Brain pericyte (primary cell): ENCODE measurements at regions not wholly inside any gene's neighbourhood (a gene's known extent, or its start where the extent isn't known, plus 50 kb on each side); places are given as distances from the start of the nearest gene placed in this dataset.
"Not testable (repeated sequence)": the region's sequence is repeated elsewhere in the genome, so short reads cannot be mapped to it uniquely, and the experiment has no call there.

Experiments used
- DNase-seq: peaks from one replicate; pipeline ENCODE4 v3.0.0-alpha.2; 2012; ENCODE audit warnings: low read depth, low spot score

GRCh38 chr4:100906973-100907372, 389.2 kb upstream of the EMCN start:
- DNase-seq, result no peak

DNA sequence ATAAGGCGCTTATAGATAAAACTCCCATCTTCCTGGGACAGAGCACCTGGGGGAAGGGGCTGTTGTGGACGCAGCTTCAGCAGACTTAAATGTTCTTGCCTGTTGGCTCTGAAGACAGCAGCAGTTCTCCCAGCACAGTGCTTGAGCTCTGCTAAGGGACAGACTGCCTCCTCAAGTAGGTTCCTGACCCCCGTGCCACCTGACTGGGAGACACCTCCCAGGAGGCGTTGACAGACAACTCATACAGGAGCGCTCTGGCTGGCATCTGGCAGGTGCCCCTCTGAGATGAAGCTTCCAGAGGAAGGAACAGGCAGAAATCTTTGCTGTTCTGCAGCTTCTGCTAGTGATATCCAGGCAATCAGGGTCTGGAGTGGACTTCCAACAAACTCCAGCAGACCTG, 383.1 kb upstream of the EMCN start:
- DNase-seq, result not testable (repeated sequence)

DNA sequence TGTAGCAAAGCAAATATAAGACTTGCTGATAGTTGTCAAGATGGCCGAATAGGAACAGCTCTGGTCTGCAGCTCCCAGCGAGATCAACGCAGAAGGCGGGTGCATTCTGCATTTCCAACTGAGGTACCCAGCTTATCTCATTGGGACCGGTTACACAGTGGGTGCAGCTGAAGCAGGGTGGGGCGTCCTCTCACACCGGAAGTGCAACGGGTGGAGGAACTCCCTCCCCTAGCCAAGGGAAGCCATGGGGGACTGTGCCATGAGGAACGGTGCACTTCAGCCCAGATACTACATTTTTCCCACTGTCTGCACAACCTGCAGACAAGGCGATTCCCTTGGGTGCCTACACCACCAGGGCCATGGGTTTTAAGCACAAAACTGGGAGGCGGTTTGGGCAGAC, 382.3 kb upstream of the EMCN start:
- no peak for DNase-seq

- DNase-seq, result no peak
Measured at GRCh38 chr4:100898844-100899243, 381.0 kb upstream of the EMCN start.

- DNase-seq, result no peak
Measured at GRCh38 chr4:100895556-100896197, 377.9 kb upstream of the EMCN start.

- DNase-seq, result no peak
Measured at GRCh38 chr4:100894339-100894870, 376.6 kb upstream of the EMCN start.

DNA sequence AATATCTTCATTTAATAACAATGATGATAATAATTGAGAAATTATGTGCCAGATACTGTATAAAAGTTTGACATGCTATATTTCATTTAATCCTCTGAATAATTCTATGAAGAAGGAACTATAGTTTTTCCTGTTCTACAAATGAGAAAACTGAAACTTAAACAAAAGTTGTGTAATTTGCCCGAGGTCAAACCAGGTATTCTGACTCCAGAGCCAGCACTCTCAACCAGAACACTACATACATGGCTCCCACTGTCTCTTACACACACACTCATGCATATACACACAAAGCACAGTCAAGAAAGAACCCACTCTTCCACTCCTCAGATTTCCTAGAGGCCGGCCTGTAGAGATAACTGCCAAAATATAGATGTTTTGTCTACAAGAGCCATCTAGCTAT, 374.0 kb upstream of the EMCN start:
- DNase-seq, result no peak

GRCh38 chr4:100889898-100890297, 372.1 kb upstream of the EMCN start:
- no peak for DNase-seq

DNA sequence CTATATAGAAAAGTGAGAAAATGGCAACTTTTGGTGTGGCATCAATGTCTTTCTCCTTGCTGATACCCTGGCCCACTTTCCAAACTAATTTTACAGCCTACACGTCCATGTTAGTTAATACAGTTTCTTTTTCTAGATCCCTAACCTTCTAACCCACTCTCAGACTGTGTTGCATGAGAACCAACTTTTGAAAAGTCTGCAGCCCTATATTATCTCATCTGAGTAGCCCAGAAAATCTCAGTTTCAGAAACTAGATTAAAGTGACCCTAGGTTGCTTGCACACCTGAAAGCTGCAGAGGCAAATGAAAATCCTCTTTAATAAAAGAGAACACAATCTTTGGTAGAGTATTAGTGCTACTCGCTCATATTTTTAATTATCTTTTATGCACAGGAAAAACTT, 371.6 kb upstream of the EMCN start:
- no peak for DNase-seq

DNA sequence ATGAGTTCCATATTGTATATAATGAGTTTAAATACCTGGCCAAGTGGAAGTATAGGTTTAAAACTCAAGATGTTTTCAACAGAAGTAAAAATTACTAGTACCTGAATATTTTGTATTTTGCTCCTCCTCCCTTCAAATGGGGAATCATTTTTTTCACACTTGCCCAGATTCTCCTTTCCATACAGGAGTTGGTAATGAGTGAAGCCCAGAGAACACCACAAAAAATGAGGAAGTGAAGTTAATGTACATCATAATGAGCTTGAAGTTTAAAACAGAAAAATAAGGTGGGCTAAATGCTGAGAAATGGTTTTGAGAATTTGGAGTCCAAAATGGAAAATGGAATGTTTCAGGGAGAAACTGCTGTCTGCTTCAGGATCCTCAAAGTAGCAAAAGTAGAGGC, 364.8 kb upstream of the EMCN start:
- DNase-seq, result no peak

DNA sequence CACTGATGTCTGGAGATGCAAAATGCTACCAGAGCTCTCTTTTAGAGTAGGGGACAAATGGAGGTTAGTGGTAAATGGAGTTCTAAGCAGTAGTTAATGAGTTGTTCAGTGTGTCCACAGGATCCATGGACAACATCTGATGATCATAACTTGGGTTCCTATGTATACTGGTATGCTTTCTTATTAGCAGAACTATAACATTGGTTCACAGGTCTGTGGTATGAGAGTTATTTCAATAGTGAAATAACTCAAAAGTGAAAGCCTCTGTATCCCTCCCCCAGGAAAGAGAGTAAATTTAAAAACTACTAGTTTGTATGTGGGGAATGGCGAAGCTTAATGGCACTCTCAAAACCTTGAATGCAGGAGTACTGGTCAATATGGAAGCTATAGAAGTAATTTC, 363.5 kb upstream of the EMCN start:
- DNase-seq, result no peak

DNA sequence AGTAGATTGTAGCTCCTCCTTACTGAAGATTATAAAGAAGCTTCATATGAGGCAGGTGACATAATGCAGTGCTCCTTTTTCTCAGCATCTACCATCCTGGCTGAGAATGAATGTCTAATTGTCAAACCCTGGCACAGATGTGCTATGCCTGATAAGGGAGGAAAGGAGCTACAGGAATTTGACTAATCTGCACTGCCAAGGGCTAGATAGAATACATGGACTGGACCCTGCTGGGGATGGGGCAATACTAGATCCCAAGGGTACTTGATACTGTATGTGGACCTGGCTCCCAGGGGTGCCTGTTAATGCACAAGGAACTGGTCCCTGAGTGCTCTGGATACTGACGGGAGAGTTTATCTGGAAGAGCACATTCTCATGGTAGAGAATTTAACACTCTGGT, 362.2 kb upstream of the EMCN start:
- DNase-seq, result no peak

DNA sequence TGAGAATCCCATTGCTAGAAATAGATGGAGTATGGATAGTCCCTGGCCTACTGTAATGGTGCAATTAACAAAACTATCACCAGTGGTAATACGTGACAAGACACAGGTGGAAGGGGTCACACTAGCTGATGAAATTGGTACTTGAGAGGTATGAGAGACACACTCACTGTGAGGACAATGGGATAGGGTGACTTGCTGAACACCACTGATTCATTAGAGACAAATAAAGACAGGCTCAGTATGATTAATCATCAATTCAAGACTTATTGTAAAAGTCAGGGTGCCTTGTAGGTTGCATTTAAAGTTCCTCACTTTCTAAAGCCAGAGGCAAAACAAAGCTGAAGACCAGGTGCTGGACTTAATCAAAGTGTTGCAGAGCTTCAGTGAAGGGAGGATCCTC, 361.6 kb upstream of the EMCN start:
- no peak for DNase-seq

DNA sequence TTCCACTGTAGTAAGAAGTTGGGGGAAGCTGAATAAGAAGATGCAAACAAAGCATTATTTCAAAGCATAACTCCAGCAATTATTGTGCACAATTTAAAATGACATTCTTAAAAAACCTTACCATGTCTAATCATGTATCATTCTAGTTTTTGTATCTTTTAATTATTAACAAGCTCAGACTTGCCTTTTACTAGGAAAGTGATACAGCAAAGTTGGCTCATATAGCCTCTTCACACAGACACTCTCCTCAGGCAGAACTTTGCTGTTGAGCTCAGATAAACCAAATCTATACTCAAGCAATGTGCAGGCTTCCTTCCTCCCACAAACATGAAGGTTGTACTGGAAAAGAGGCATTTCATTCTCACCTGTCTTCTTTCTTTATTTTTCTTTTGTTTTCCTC, 358.7 kb upstream of the EMCN start:
- no peak for DNase-seq

DNA sequence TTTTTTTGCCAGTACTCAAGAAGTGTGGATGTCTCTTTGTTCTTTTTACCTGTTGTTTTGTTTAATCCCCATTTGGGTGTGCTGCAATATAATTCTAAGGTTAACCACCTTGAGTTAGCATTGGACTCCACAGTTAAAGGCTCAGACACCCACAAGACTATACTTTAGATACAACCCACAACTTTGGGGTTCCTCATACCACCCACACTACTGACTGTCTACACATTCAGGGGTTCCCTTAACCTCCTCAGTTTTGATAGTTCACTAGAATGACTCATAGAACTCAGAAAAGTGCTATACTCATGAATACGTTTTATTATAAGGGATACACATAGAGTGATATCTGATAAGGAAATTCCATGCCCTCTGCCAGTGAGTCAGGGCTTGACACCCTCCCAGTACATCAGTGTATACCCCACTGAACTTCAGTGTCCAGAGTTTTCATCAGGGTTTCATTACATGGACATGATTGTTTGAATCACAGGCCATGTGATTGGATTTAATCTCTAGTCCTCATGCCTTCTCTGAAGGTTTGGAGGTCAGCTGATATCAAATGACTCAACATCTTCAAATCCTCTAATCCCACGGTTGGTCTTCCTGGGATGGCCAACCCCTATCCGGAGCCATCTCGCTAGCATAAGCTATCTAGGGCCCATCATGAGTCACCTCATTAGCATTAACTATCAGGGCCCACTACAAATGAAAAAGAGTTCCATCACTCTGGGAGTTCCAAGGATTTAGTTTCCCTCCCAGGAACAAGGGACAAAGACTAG, 357.7 kb upstream of the EMCN start:
- no peak for DNase-seq

- DNase-seq, result no peak
Measured at GRCh38 chr4:100872811-100873210, 355.0 kb upstream of the EMCN start.

- DNase-seq, result no peak
Measured at GRCh38 chr4:100870940-100871772, 353.3 kb upstream of the EMCN start.

DNA sequence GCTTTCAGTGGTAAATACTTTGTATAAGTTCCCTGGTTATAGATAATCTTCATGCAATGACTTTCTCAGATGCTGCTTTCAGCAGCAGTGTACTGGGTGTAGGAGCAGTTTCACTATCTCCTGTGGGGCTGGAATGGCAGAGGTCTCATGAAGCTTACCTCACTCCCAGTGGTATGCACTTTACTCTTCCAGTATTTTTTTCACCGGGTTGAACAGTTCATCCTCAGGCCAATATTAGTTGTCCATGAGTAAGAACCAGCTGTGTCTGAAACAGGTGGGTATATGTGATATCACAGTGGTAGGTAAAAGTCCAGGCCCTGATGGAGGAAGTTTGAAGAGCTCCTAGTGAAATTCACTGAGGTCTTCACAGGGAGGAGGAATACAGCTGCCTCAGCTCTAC, 351.5 kb upstream of the EMCN start:
- no peak for DNase-seq

- not testable (repeated sequence) for DNase-seq
Measured at GRCh38 chr4:100868281-100868680, 350.5 kb upstream of the EMCN start.

- no peak for DNase-seq
Measured at GRCh38 chr4:100852326-100852725, 334.5 kb upstream of the EMCN start.

GRCh38 chr4:100849319-100849718, 331.5 kb upstream of the EMCN start:
- DNase-seq, result no peak

- DNase-seq, result no peak
Measured at GRCh38 chr4:100848841-100849240, 331.0 kb upstream of the EMCN start.
